ENCODE measurements at regions not wholly inside any gene's neighbourhood (a gene's known extent, or its start where the extent isn't known, plus 50 kb on each side); places are given as distances from the start of the nearest gene placed in this dataset.

GRCh38 chr1:37393173-37394120 is 80.9 kb upstream of the ZC3H12A start:
- DNase-seq: no peak

DNA sequence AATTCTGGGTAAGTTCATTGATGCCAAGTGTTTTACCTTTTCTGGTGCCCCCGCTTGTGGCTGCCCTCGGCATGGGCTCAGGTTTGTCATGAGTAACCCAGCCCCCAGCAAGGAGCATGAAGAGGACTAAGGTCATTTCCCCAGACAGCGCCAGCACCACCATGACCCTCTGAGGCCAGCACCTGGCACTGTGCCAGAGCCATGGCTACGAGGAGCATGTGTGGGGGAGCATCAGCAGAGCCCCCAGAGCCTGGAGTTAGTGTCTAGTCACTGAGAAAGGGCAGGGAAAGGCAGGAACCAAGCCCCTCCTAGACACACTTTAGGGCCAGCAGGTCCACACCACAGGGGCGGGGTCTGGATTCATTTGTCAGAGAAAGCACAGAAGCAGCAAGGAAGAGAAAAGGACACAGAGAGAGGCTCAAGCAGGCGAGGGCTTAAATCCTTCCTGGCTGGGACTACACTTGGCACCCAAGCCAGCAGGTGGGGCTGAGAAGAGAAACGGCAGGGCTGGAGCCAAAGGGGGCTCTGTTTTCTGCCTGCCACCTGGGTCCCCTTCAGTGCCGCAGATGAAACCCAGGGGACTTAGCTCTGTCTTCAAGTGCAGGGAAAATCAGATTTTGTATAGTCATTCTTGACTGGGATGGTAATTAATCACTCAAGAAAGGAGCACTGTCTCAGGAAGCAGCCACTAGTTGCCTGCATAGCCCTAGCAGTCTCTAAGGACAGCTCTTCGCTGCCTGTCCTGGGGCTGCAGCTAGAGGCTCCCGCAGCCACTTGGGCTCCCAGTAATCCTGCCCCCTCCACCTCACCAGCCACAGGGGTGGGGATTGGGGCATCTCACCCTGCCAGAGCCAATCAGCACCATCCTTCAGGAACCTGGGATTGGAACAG is 79.6 kb upstream of the ZC3H12A start:
- no peak for DNase-seq

- no peak for DNase-seq
Observed at GRCh38 chr1:37398096-37398495, 76.3 kb upstream of the ZC3H12A start.

DNA sequence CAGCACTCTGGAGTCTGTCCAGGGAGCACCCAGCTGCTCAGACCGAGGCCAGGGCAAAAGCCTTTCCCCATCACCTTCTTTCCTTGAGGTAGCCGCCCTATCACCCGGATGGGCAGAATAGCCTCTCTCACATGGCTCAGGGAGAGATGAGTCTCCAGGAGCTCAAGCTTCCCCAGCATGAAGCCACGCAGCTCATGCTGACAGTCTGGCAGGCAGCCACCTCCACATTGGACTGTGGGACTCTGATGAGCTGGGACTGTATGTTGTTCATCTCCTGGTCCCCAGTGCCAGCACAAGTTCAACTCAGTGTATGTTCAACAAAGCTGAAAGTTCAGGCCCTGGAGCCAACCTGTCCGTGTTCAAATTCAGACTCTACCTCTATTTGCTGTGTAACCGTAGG is 75.2 kb upstream of the ZC3H12A start:
- no peak for DNase-seq

- DNase-seq: no peak
Observed at GRCh38 chr1:37399830-37400464, 74.4 kb upstream of the ZC3H12A start.

GRCh38 chr1:37400466-37401225 is 73.7 kb upstream of the ZC3H12A start:
- DNase-seq: no peak

DNA sequence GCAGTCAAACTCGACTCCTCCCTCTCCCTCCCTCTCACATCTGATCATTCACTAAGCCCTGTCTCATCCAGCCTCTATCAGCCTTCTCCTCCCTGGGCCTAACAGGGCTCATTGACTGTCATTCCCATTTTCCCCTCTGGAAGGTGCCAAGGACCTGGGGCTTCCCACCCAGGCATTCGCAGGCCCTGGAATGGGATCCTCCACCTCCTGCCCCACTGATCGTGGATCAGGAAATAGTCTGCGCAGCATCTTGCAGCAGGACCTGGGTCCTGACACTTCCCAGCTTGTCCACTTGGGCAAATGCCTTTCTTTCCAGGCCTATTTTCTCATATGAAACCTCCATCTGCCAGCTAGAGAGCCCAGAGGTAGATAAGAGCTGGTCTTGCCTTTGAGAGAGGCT is 71.2 kb upstream of the ZC3H12A start:
- DNase-seq: no peak

DNA sequence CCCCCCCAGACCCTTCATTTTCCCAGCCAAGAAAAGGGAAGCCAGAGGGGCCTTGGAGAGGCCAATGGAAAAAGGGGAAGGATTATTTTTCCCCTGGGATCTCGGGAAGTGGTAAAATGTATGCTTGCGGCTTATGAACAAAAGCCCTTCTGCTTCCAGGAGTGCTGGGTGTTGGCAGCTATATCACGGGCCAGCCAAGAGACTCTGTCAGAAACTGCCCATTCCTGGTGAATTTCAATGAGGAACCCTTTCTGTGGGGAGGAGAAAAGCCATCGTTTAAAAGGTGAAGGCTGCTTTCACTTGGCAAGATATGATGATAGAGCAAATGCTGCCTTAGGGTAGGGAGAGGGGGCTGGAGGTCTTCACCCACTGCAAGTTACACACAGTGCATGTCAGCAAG is 69.7 kb upstream of the ZC3H12A start:
- no peak for DNase-seq

GRCh38 chr1:37410105-37410504 is 64.3 kb upstream of the ZC3H12A start:
- no peak for DNase-seq

GRCh38 chr1:37410815-37411214 is 63.6 kb upstream of the ZC3H12A start:
- peak; percentile 1 for DNase-seq

- no peak for DNase-seq
Observed at GRCh38 chr1:37415611-37416244, 58.7 kb upstream of the ZC3H12A start.

DNA sequence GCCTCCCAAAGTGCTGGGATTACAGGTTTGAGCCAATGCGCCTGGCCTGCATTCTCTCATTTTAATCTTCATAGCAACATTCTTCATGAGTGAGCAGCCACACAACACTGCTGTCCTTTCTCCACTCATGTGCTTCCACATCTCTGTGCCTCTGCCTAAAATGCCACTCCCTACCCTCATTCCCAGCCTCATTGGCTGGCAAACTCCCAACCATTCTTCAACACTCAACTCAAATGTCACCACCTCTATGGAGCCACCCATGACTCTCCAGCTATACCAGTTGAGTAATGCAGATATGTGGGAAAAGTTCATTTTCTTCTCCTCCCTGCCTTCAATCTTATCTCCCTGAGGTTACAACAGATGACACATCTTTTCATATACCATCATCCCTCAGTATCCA is 53.9 kb upstream of the ZC3H12A start:
- no peak for DNase-seq

GRCh38 chr1:37423810-37424209 is 50.6 kb upstream of the ZC3H12A start:
- DNase-seq: no peak

DNA sequence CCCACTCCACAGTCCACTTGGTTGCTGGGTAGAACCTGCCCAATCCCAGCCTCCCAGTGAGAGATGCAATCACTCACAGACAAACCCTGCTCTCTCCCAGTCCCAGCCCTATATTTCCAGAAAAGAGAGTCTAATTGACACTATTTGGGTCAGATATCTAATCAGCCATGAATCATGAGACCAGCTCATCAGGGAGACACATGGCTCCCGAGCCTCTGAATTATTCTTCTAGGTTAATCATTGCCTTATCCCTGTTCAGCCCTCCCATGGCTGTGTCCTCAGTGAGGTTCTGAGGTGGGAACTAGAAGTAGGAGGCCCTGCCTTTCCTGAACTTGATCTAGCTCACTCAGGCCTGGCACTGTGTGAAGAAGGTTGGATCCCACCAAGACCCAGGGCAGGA is 49.9 kb upstream of the ZC3H12A start:
- peak; percentile 14 for DNase-seq
